ENCODE measurements at regions not wholly inside any gene's neighbourhood (a gene's known extent, or its start where the extent isn't known, plus 50 kb on each side); places are given as distances from the start of the nearest gene placed in this dataset.

- TF ChIP-seq MNT (conservative IDR thresholded peaks at IDR 0.05), result peak in 1 of 2 experiments; percentile 19; a peak in 1 of 4 replicates
- peak; percentile 57 for TF ChIP-seq MGA (IDR thresholded peaks at IDR 0.05)
- peak; percentile 62 for TF ChIP-seq POLR2A (conservative IDR thresholded peaks at IDR 0.05)
- TF ChIP-seq ESRRB (CRISPR knock-in tag; IDR thresholded peaks at IDR 0.05; ENCODE audit: borderline replicate concordance), result no peak
These were observed 72.9 kb downstream of the EN1 start (continued) for GRCh38 chr2:118774458-118775133.

All from K562 (cell line).